Urinary bladder (tissue), 3 donors: ENCODE measurements at regions not wholly inside any gene's neighbourhood (a gene's known extent, or its start where the extent isn't known, plus 50 kb on each side); places are given as distances from the start of the nearest gene placed in this dataset.
"Not testable (repeated sequence)": the region's sequence is repeated elsewhere in the genome, so short reads cannot be mapped to it uniquely, and the experiment has no call there.

Experiments
- DNase-seq: peaks from one replicate; pipeline ENCODE4 v3.0.0-alpha.2; 2015; ENCODE audit errors: extremely low spot score
- H3K27ac ChIP-seq: one replicate; pipeline ENCODE4 v1.5.1; 2013; ENCODE audit warnings: low read depth, mild to moderate bottlenecking, moderate library complexity
- H3K36me3 ChIP-seq: one replicate; pipeline ENCODE4 v1.6.1; 2013; ENCODE audit warnings: mild to moderate bottlenecking, moderate library complexity; ENCODE audit not compliant: insufficient read depth
- H3K4me1 ChIP-seq: one replicate; pipeline ENCODE4 v1.6.1; 2013; ENCODE audit warnings: mild to moderate bottlenecking, moderate library complexity; ENCODE audit not compliant: insufficient read depth
- H3K4me3 ChIP-seq: one replicate; pipeline ENCODE4 v1.5.1; 2013; ENCODE audit warnings: low read depth, low read length
- WGBS: extraction: QIAGEN DNeasy Blood & Tissue Kit; methylation state at CpG from one replicate; pipeline ENCODE4 v1.1.7; 2013; 5-methylcytosine and 5-hydroxymethylcytosine counted together
- donor health status: healthy with polysubstance abuse.
- donor health status: healthy.

GRCh38 chr5:118111956-118112355 lies 876.4 kb downstream of the DTWD2 start:
- Histone ChIP-seq H3K4me3 (no peak overlapping the region), H3K36me3 (no peaks in the 10 kb centered on the region), H3K4me1 (no peaks in the 10 kb centered on the region), H3K27ac (no peak overlapping the region)
- no peak for DNase-seq
- 76% methylated on average over 5 of the region's 5 CpGs for WGBS

- H3K27ac ChIP-seq, H3K36me3 ChIP-seq, H3K4me1 ChIP-seq, DNase-seq, H3K4me3 ChIP-seq: not testable (repeated sequence)
- WGBS, result 60% methylated on average over 3 of the region's 3 CpGs
These were observed 881.1 kb downstream of the DTWD2 start for GRCh38 chr5:118107246-118107645.

- Histone ChIP-seq H3K4me3 (no peak overlapping the region), H3K36me3 (no peaks in the 10 kb centered on the region), H3K27ac (no peak overlapping the region), H3K4me1 (no peaks in the 10 kb centered on the region)
- WGBS, result 91% methylated on average over 1 of the region's 1 CpG
- DNase-seq, result no peak
These were observed 889.6 kb downstream of the DTWD2 start for GRCh38 chr5:118098716-118099115.

- Histone ChIP-seq H3K4me1 (no peaks in the 10 kb centered on the region), H3K36me3 (no peaks in the 10 kb centered on the region), H3K4me3 (no peak overlapping the region), H3K27ac (no peak overlapping the region)
- WGBS, result 70% methylated on average over 2 of the region's 2 CpGs
- DNase-seq, result no peak
These were observed 893.2 kb downstream of the DTWD2 start for GRCh38 chr5:118095115-118095514.

GRCh38 chr5:118088448-118088847 lies 899.9 kb downstream of the DTWD2 start:
- no peaks in the 10 kb centered on the region for H3K4me1 ChIP-seq
- H3K27ac ChIP-seq, result no peak overlapping the region
- H3K36me3 ChIP-seq, result no peaks in the 10 kb centered on the region
- no peak overlapping the region for H3K4me3 ChIP-seq
- DNase-seq, result no peak

GRCh38 chr5:118076490-118076889 lies 911.9 kb downstream of the DTWD2 start:
- Histone ChIP-seq H3K27ac (no peak overlapping the region), H3K36me3 (no peaks in the 10 kb centered on the region), H3K4me3 (no peak overlapping the region), H3K4me1 (no peaks in the 10 kb centered on the region)
- WGBS, result 40% methylated on average over 2 of the region's 2 CpGs
- no peak for DNase-seq

- DNase-seq, result no peak
- Histone ChIP-seq H3K27ac (no peak overlapping the region), H3K4me3 (no peak overlapping the region), H3K36me3 (no peaks in the 10 kb centered on the region), H3K4me1 (no peaks in the 10 kb centered on the region)
- WGBS, result 89% methylated on average over 2 of the region's 2 CpGs
These were observed 918.3 kb downstream of the DTWD2 start for GRCh38 chr5:118070041-118070440.

- H3K4me3 ChIP-seq, result no peak overlapping the region
- H3K27ac ChIP-seq, result no peak overlapping the region
- H3K4me1 ChIP-seq, result no peaks in the 10 kb centered on the region
- no peaks in the 10 kb centered on the region for H3K36me3 ChIP-seq
- DNase-seq, result no peak
These were observed 918.9 kb downstream of the DTWD2 start for GRCh38 chr5:118069452-118069851.

- Histone ChIP-seq H3K27ac (no peak overlapping the region), H3K4me1 (no peaks in the 10 kb centered on the region), H3K36me3 (no peaks in the 10 kb centered on the region), H3K4me3 (no peak overlapping the region)
- DNase-seq, result no peak
These were observed 919.5 kb downstream of the DTWD2 start for GRCh38 chr5:118068886-118069285.

GRCh38 chr5:118063836-118064235 lies 924.5 kb downstream of the DTWD2 start:
- DNase-seq, result not testable (repeated sequence)

GRCh38 chr5:118060833-118061232 lies 927.5 kb downstream of the DTWD2 start:
- H3K4me3 ChIP-seq, result no peak overlapping the region
- no peaks in the 10 kb centered on the region for H3K4me1 ChIP-seq
- 87% methylated on average over 2 of the region's 2 CpGs for WGBS
- H3K27ac ChIP-seq, result no peak overlapping the region
- no peaks in the 10 kb centered on the region for H3K36me3 ChIP-seq
- DNase-seq, result no peak

More at GRCh38 chr5:118063836-118064235, 924.5 kb downstream of the DTWD2 start:
- H3K4me1 ChIP-seq, H3K27ac ChIP-seq, H3K36me3 ChIP-seq, H3K4me3 ChIP-seq: not testable (repeated sequence)

GRCh38 chr5:118052503-118052902 lies 935.8 kb downstream of the DTWD2 start:
- H3K36me3 ChIP-seq, result no peaks in the 10 kb centered on the region
- H3K4me3 ChIP-seq, result no peak overlapping the region
- no peak for DNase-seq
- H3K27ac ChIP-seq, result no peak overlapping the region
- no peaks in the 10 kb centered on the region for H3K4me1 ChIP-seq

GRCh38 chr5:118044169-118044568 lies 944.2 kb downstream of the DTWD2 start:
- no peak for DNase-seq
- WGBS, result 83% methylated on average over 4 of the region's 4 CpGs
- Histone ChIP-seq H3K4me1 (no peaks in the 10 kb centered on the region), H3K4me3 (no peak overlapping the region), H3K36me3 (no peaks in the 10 kb centered on the region), H3K27ac (no peak overlapping the region)

- Histone ChIP-seq H3K36me3 (no peaks in the 10 kb centered on the region), H3K4me1 (no peaks in the 10 kb centered on the region), H3K27ac (no peak overlapping the region), H3K4me3 (no peak overlapping the region)
- DNase-seq, result no peak
These were observed 944.8 kb downstream of the DTWD2 start for GRCh38 chr5:118043531-118043930.

GRCh38 chr5:118042076-118042475 lies 946.3 kb downstream of the DTWD2 start:
- no peak overlapping the region for H3K4me3 ChIP-seq
- no peak for DNase-seq
- WGBS, result 78% methylated on average over 2 of the region's 2 CpGs
- H3K4me1 ChIP-seq, result no peaks in the 10 kb centered on the region
- no peaks in the 10 kb centered on the region for H3K36me3 ChIP-seq
- H3K27ac ChIP-seq, result no peak overlapping the region
